Hepatocyte (in vitro differentiated cells): ENCODE measurements at regions not wholly inside any gene's neighbourhood (a gene's known extent, or its start where the extent isn't known, plus 50 kb on each side); places are given as distances from the start of the nearest gene placed in this dataset.
"Not testable (repeated sequence)": the region's sequence is repeated elsewhere in the genome, so short reads cannot be mapped to it uniquely, and the experiment has no call there.

Source experiments
- DNase-seq: peaks from one replicate; pipeline ENCODE4 v3.0.0-alpha.2; 2016; ENCODE audit warnings: low spot score
- H2AFZ ChIP-seq: fragments of 200-600 bp; sonication (generic); 2 replicates; pipeline ENCODE4 v1.6.0; 2016; ENCODE audit warnings: antibody characterized with exemption, mild to moderate bottlenecking
- H3K27ac ChIP-seq: fragments of 200-600 bp; sonication (generic); 2 replicates; pipeline ENCODE4 v1.5.1; 2016; ENCODE audit warnings: mild to moderate bottlenecking
- H3K27me3 ChIP-seq: fragments of 200-600 bp; sonication (generic); 2 replicates; pipeline ENCODE4 v1.6.1; 2016
- H3K36me3 ChIP-seq: fragments of 200-600 bp; sonication (generic); replicated peaks from 2 replicates; pipeline ENCODE4 v1.5.1; 2016; ENCODE audit warnings: low read depth; ENCODE audit not compliant: insufficient read depth
- H3K4me1 ChIP-seq: fragments of 200-600 bp; sonication (generic); 2 replicates; pipeline ENCODE4 v1.5.1; 2016; ENCODE audit warnings: mild to moderate bottlenecking, moderate library complexity; ENCODE audit not compliant: insufficient read depth
- H3K4me2 ChIP-seq: fragments of 200-600 bp; sonication (generic); 2 replicates; pipeline ENCODE4 v1.6.0; 2016
- H3K4me3 ChIP-seq: fragments of 200-600 bp; sonication (generic); 2 replicates; pipeline ENCODE4 v1.5.1; 2016; ENCODE audit warnings: mild to moderate bottlenecking
- H3K79me2 ChIP-seq: fragments of 200-600 bp; sonication (generic); 2 replicates; pipeline ENCODE4 v1.6.0; 2017; ENCODE audit warnings: mild to moderate bottlenecking
- H3K9me2 ChIP-seq: fragments of 200-600 bp; sonication (generic); replicated peaks from 2 replicates; pipeline ENCODE4 v1.6.0; 2017; ENCODE audit warnings: mild to moderate bottlenecking; ENCODE audit not compliant: insufficient read depth
- H3K9me3 ChIP-seq: fragments of 200-600 bp; sonication (generic); 2 replicates; pipeline ENCODE4 v1.5.1; 2016; ENCODE audit warnings: low read depth, mild to moderate bottlenecking
- H4K20me1 ChIP-seq: fragments of 200-600 bp; sonication (generic); 2 replicates; pipeline ENCODE4 v1.6.0; 2016; ENCODE audit warnings: mild to moderate bottlenecking; ENCODE audit not compliant: insufficient read depth, poor library complexity, severe bottlenecking
- EZH2 ChIP-seq: fragments of 200-600 bp; sonication (generic); IDR thresholded peaks from 2 replicates; pipeline ENCODE4 v1.6.1; 2016; ENCODE audit warnings: antibody characterized with exemption, mild to moderate bottlenecking, borderline replicate concordance
- EZH2phosphoT487 ChIP-seq: fragments of 200-600 bp; sonication (generic); IDR thresholded peaks from one replicate; pipeline ENCODE4 v1.6.1; 2018; ENCODE audit warnings: antibody characterized with exemption, mild to moderate bottlenecking, low read depth, moderate library complexity; ENCODE audit not compliant: unreplicated experiment, severe bottlenecking
- WGBS: methylation state at CpG from one replicate; pipeline ENCODE4 v1.1.6; 2016; ENCODE audit warnings: low lambda C conversion rate; ENCODE audit errors: missing lambda C conversion rate; 5-methylcytosine and 5-hydroxymethylcytosine counted together
- TF ChIP-seq, protein P1 (sequence below): fragments of 200-600 bp; sonication (generic); IDR thresholded peaks from 2 replicates; pipeline ENCODE4 v1.5.1; 2016; ENCODE audit warnings: antibody characterized with exemption, mild to moderate bottlenecking; ENCODE audit not compliant: poor library complexity

GRCh38 chr17:77049440-77049839, 91.3 kb upstream of the SEC14L1 start:
- no peaks in the 10 kb centered on the region for H3K36me3 ChIP-seq
- H3K9me2 ChIP-seq, result no peaks in the 10 kb centered on the region
- no peaks in the 10 kb centered on the region for H3K27me3 ChIP-seq
- TF ChIP-seq, protein P1, sequence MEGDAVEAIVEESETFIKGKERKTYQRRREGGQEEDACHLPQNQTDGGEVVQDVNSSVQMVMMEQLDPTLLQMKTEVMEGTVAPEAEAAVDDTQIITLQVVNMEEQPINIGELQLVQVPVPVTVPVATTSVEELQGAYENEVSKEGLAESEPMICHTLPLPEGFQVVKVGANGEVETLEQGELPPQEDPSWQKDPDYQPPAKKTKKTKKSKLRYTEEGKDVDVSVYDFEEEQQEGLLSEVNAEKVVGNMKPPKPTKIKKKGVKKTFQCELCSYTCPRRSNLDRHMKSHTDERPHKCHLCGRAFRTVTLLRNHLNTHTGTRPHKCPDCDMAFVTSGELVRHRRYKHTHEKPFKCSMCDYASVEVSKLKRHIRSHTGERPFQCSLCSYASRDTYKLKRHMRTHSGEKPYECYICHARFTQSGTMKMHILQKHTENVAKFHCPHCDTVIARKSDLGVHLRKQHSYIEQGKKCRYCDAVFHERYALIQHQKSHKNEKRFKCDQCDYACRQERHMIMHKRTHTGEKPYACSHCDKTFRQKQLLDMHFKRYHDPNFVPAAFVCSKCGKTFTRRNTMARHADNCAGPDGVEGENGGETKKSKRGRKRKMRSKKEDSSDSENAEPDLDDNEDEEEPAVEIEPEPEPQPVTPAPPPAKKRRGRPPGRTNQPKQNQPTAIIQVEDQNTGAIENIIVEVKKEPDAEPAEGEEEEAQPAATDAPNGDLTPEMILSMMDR, result peak; percentile 19
- no peak for TF ChIP-seq EZH2
- WGBS, result 32% methylated on average over 12 of the region's 12 CpGs
- H3K4me2 ChIP-seq, result peak overlapping the region; percentile 33
- no peak for DNase-seq
- H3K27ac ChIP-seq, result peak overlapping the region; percentile 30
- H3K4me1 ChIP-seq, result peaks cover 9% of the 10 kb centered on the region
- no peaks in the 10 kb centered on the region for H3K79me2 ChIP-seq
- H2AFZ ChIP-seq, result no peak overlapping the region
- H3K4me3 ChIP-seq, result no peak overlapping the region
- no peaks in the 10 kb centered on the region for H4K20me1 ChIP-seq
- no peaks in the 10 kb centered on the region for H3K9me3 ChIP-seq

- not testable (repeated sequence) for H3K79me2 ChIP-seq, H4K20me1 ChIP-seq, H3K4me3 ChIP-seq, H3K4me2 ChIP-seq, H3K9me2 ChIP-seq, H2AFZ ChIP-seq, DNase-seq, H3K27ac ChIP-seq, H3K4me1 ChIP-seq, H3K27me3 ChIP-seq, H3K9me3 ChIP-seq, H3K36me3 ChIP-seq
- 87% methylated on average over 14 of the region's 14 CpGs for WGBS
These were observed 89.9 kb upstream of the SEC14L1 start for GRCh38 chr17:77050901-77051300.

DNA sequence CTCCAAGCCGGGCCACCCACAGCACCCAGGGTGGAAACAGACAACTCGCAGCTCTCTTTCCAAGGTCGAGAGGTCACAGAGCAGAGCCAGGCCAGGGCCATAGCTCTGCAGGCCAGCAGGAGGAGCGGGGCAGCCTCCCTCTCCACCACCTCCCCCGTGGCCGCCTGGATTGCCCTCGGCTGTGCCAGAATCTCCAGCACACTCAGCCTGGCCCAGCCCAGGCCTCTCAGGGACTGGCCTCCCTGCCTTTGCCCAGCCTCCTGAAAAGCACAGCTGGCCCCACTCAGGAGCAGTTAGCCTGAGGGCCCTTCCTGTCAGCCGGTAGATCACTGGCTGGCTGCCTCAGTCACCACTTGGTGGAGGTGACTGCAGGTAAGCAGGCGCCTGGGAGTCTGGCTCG, 85.8 kb upstream of the SEC14L1 start:
- no peaks in the 10 kb centered on the region for H4K20me1 ChIP-seq
- H3K79me2 ChIP-seq, result no peaks in the 10 kb centered on the region
- H3K27me3 ChIP-seq, result no peaks in the 10 kb centered on the region
- H3K27ac ChIP-seq, result no peak overlapping the region
- peaks cover 2% of the 10 kb centered on the region for H3K4me1 ChIP-seq
- no peak for DNase-seq
- H3K9me2 ChIP-seq, result no peaks in the 10 kb centered on the region
- WGBS, result 61% methylated on average over 10 of the region's 10 CpGs
- no peaks in the 10 kb centered on the region for H3K36me3 ChIP-seq
- TF ChIP-seq, protein P1, result no peak
- no peak overlapping the region for H3K4me2 ChIP-seq
- H3K9me3 ChIP-seq, result no peaks in the 10 kb centered on the region
- no peak overlapping the region for H3K4me3 ChIP-seq
- H2AFZ ChIP-seq, result no peak overlapping the region

DNA sequence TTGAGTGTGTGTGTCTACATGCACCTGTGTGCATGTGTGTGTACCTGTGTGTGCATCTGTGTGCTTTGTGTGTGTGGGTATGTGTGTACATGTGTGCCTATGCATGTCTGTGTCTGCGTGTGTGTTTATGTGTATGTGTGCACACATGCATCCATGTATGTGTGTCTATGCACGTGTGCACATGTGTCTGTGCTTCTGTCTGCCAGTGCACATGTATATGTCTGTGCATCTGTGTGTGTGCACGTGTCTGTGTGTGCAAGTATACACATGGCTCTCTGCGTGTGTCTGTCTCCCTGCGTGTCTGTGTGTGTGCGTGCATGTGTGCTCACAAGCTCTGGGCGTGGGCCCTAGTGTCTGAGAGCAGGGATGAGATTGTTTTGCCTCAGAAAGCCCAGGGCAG, 85.3 kb upstream of the SEC14L1 start:
- H3K4me3 ChIP-seq, result no peak overlapping the region
- H3K27me3 ChIP-seq, result no peaks in the 10 kb centered on the region
- no peaks in the 10 kb centered on the region for H3K9me2 ChIP-seq
- no peak overlapping the region for H3K27ac ChIP-seq
- no peaks in the 10 kb centered on the region for H3K79me2 ChIP-seq
- H2AFZ ChIP-seq, result no peak overlapping the region
- no peak for DNase-seq
- H3K4me2 ChIP-seq, result no peak overlapping the region
- H3K9me3 ChIP-seq, result no peaks in the 10 kb centered on the region
- TF ChIP-seq EZH2 (no peak), EZH2phosphoT487 (no peak)
- TF ChIP-seq, protein P1, result no peak
- 85% methylated on average over 7 of the region's 7 CpGs for WGBS
- H3K4me1 ChIP-seq, result no peaks in the 10 kb centered on the region
- no peaks in the 10 kb centered on the region for H4K20me1 ChIP-seq
- H3K36me3 ChIP-seq, result no peaks in the 10 kb centered on the region
